GM21576 (cell line): ENCODE measurements at regions not wholly inside any gene's neighbourhood (a gene's known extent, or its start where the extent isn't known, plus 50 kb on each side); places are given as distances from the start of the nearest gene placed in this dataset.
"Not testable (repeated sequence)": the region's sequence is repeated elsewhere in the genome, so short reads cannot be mapped to it uniquely, and the experiment has no call there.

Experiments
- ATAC-seq: cut with Tn5 transposase; IDR thresholded peaks from one replicate; pipeline ENCODE4 v1.9.1; 2021; ENCODE audit warnings: mild to moderate bottlenecking, moderate library complexity; ENCODE audit not compliant: unreplicated experiment

DNA sequence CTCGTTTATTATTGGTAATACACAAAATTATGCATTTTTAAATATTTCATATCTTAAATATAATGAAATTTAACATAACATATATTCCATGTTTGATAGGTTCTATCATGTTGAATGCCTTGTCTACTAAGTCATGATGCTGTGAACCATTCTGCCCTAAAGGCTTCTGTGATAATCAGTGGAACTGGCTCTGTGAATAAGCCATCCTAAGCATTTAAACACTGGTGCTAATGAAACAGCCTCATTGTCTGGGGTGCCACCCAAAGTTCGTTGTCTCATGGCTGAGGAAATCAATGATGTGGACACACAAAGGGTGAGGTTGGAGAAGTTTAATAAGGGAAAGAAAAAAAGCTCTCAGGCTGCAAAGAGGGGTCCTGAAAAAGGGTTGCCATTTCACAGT, 264.7 kb upstream of the ZRANB2 start:
- no peak for ATAC-seq

DNA sequence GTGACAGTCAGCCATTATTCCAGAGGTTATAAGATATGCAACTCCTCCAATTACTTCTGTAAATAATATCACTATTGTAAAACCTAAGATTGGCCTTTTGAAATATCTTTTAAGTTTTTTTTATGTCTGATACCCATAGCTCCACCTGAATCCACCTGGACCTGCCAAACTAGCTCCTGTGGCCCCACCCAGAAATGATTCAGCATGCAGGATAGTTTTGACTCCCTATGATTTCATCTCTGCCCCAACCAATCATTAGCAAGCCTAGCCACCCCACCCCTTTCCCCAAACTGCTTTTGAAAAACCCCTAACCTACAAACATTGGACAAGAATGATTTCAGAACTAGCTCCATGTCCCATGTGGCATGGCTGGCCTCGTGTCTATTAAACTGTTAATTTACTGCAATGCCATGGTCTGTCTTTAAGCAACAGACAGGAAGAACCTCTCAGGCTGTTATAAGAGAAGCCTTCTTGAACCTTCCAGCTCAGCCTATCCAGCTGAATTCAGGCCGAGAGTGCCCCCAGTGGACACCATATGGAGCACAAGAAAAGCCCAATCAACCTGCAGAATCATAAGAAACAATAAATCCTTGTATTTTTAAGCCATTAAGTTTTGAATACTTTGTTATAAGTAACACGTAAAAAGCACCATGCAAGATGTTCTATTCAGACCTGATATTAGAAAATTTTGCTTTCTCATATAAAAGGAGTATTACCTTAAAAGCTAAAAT, 263.0 kb upstream of the ZRANB2 start:
- no peak for ATAC-seq

DNA sequence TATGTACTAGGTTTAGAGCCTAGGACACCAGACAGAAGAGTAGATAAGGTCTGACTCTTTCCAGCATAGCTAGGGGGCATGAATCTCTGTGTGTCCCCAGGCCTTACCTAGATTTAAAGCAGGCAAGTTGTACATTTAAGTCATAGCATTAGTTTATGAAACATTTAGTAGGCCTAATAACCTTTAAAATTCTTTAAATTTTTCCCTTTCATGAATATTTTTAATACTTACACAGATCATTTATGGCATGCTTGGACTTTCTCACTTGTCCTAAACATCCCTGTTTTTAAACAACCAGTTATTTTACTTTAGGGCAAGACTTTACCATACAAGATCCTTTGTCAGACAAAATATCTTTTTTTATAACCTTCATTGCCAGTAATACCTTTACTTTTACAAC, 258.4 kb upstream of the ZRANB2 start:
- no peak for ATAC-seq

DNA sequence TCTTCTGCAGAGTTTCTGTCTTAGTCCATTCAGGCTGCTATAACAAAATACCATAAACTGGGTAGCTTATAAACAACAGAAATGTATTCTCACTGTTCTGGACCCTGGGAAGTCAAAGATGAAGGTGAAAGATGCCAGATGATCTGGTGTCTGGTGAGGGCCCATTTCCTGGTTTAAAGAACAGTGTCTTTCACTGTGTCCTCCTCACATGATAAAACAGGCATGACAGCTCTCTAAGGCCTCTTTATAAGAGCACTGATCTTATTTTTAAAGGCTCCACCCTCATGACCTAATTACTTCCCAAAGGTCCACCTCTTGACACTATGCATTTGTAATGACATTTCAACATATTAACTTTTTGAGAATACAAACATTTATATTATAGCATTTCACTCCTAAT, 250.2 kb upstream of the ZRANB2 start:
- no peak for ATAC-seq

DNA sequence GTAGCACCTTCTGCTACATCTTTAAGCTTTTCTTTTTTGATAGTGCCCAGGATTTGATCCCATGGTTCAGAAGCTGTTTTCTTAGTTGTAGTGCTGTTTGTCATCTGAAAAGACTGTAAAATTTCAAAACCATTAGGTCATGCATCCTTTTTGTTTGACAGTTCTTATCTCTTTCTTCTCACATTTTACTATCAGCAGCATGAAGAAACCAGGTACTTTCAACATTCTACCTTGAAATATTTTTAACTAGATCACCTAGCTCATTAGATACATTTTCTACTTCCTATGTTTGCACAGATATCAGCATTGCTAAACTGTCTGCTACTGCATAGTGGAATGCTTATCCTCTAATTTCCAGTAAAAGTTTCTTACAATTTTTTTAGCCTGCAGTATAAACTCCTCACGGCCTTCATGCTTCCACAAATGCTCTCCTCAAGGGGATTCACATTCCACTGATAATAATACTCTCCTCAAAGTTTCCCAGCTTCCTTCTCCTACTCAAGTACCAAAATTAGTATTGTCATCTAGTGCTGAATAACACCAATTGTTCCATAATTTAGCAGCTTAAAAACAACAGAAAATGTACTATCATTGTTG, 243.9 kb upstream of the ZRANB2 start:
- no peak for ATAC-seq

DNA sequence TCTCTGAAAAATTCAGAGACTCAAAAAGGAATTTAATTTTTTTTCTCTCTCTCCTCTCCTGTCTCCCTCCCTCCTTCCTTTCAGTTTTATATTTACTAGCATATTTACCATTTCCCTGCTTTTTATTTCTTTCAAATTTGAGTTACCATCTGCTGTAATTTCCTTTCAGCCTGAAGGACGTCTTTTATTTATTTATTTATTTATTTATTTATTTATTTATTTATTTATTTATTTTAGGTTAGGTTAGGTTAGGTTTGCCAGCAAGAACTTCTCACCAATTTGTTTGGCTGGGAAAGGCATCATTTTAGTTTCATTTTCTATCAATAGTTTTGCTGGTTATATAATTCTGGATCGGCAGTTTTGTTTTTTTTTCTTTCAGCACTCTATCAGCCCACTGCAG, 231.7 kb upstream of the ZRANB2 start:
- no peak for ATAC-seq

DNA sequence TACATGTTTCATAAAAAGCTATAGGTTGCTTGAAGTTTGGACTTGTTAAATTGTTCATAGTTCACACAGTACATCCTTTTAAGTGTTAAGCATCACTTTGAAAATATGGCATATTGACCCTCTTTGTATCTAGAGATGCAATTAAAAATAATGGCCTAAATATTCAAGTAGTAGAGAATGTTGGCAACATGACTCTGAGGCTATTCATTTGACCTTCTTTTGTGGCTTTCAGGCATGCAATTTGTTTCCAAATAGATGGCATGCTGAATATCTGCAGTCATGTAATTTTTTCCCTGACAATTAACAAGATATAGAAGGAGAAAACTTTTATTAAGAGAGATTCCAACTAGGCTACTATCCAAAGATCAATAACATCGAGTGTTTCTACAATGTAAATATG, 230.5 kb upstream of the ZRANB2 start:
- no peak for ATAC-seq

DNA sequence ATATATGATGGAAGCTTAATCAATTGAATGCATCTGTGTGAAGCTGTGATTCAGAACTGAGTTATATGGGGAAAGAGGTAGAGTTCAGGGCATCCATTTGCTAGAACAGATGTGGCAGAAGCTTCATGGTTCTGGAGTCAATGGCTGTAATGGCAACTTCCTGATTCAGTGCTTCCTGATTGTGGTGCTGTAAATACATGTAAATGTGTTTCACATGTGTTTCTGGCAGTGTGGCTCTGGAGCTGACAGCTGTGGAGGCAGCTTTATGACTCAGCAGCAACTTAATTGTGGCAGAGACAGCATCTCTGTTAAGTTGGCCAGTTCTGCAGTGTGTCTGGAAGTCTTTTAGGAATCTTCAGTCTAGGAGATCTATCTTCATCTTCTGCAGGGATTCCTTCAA, 226.6 kb upstream of the ZRANB2 start:
- peak; percentile 75 for ATAC-seq

DNA sequence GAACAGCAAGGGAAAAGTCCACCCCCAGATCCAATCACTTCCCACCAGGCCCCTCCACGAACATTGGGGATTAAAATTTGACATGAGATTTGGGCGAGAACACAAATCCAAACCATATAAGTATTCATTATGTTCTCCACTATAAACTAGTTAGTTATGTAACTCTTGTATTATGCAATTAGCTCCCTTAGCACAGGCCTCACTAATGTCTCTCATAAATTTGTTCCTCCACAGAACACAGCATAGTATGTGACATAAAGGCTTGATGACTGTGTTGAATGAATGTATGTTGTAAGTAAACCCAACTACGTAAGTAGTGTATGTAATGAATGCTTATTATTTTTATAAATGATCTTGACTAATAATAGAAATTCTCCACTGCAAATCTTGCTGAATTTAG, 223.3 kb upstream of the ZRANB2 start:
- no peak for ATAC-seq

DNA sequence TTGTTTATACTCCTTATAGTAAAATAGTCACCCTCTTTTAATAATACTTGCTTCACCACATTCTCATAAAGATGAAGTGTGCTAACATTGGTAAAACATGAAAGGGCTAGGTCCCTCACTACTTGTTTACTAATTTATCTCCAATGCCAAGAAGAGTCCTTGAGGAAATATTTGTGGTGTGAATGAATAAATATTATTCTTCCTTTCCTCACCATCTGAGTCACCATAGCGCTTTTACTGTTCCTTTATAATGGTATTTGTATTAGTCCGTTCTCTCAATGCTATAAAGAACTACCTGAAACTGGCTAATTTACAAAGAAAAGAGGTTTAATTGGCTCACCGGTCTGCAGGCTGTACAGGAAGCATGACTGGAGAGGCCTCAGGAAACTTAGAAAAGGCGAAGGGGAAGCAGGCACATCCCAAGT, 222.8 kb upstream of the ZRANB2 start:
- ATAC-seq = no peak

DNA sequence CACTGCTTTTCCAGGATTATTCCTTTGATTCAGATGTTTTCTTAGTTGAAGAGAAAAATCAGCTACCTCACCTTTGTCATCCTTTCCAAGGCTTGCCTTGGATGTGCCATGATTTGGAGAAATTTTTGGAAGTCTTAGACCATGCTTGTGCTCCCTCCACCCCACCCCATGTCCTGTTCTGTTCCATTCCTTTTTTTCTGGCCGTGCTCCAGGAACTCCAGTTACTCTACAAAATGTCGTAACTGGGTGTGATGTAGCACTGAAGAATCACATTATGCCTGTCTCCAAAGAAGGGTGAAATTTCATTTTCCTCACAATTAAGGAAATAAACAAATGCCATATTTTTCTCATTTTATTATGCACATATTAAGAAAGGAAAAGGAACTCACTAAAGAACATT, 217.8 kb upstream of the ZRANB2 start:
- ATAC-seq = no peak

DNA sequence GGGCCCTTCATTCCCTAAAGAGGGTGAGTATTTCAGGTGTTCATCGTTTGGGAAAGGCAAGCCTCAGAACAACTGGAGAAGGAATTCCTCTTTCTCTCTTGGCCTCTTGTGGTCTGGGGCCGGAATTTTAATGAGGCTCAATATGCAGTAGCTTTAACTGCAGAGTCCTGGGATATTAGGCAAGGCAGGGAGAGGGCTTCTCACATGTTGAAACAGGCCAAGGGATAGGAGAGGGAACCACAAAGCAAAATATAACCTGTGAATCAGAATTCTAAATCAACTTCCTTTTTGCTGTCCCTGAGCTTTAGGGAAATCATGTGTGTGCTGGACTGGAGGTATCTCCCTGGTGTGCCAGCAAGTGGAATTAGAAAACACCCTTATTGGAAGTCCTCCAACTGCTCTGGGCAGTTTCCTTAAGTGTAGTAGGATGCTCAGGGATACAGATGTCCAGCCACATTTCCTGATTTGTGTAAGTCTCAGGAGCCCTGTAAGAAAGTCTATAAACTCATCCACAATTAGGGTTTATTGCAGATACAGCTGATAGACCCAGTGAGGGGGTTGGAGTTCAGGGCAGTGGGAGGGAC, 215.8 kb upstream of the ZRANB2 start:
- no peak for ATAC-seq

DNA sequence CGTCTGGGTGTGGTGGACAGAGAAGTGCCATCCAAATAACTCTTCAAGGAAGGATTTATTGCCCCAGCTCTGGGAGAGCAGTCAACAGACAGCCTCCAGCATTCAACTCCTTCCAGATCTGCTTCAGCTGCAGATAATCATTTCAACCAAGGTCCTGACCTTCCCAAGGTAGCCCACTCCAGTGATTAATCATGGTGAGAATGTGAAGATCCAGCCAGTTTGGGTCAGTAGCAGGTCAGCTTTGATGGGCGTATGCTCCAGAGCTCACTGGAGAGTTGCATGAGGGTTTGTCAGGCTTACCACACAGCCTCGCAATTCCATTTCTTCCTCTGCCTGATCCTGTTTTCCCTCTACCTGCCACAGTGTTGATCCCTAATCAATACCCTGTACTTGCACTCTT, 214.5 kb upstream of the ZRANB2 start:
- no peak for ATAC-seq

DNA sequence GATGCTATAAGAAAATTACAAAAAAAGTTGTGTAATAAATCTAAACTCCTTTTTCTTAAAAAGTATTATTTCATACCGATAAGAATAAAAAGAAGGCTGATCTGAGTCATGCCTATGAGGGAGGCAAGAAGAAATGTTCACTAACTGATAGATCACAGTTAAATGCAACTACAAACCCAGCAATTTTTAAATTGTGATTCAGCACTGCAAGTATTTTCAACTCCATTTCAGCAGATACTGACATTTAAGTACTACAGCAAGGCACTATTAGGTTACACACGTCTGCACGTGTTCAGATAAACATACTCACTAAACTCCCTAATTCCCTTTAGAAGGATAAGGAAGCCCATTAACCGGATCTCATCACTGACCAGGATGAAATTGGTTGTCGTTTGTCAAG, 213.3 kb upstream of the ZRANB2 start:
- ATAC-seq = no peak

DNA sequence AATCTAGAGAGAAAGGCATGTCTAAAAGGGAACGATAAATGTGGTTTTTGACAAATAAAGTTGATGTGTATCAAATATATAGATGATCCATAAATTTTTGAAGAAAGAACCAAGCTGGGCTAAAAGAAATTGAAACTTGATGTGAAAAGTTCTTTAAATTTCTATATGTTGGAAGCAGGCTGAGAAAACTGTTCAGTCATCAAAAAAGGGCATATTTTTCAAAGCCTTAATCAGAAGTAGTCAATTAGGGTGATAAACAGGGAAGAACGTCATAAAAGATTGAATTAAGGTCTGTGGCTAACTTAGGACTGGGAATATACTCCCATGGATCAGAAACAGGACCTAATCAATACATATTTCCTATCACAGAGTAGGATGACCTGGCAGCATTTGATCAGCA, 211.4 kb upstream of the ZRANB2 start:
- ATAC-seq = no peak

DNA sequence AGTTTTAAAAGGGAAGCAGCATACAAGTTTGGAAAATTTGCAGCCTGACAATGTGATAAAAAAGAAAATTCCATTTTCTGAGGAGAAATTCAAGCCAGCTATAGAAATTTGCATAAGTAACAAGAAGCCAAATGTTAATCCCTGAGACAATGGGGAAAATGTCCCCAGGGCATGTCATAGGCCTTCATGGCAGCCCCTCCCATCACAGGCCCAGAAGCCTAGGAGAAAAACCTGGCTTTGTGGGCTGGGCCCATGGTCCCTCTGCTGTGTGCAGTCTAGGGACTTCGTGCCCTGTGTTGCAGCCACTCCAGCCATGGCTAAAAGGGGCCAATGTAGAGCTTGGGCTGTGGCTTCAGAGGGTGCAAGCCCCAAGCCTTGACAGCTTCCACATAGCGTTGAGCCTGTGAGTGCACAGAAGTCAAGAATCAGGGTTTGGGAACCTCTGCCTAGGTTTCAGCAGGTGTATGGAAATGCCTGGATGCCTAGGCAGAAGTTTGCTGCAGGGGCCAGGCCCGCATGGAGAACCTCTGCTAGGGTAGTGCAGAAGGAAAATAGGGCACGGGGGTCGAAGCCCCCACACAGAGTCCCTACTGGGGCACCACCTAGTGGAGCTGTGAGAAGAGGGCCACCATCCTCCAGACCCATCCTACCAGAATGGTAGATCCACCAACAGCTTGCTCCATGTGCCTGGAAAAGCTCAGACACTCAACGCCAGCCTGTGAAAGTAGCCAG, 209.8 kb upstream of the ZRANB2 start:
- ATAC-seq = not testable (repeated sequence)

DNA sequence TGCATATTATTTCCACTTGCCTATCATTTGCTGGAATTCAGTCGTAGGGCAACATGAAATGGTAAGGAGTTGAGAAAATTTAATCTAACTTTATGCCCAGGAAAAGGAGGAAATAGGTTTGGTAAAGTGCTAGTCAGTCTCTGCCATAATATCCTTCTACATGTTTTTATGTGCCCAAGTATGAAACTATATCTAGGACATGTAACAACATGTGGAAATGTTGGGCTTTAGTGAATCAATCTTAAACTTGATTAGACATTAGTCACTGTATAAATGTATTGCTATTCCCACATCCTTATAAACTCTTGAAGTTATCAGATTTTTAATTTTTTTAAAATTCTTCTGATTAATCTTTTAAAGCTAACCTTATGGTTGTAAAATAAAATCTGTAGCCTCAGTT, 204.7 kb upstream of the ZRANB2 start:
- no peak for ATAC-seq

DNA sequence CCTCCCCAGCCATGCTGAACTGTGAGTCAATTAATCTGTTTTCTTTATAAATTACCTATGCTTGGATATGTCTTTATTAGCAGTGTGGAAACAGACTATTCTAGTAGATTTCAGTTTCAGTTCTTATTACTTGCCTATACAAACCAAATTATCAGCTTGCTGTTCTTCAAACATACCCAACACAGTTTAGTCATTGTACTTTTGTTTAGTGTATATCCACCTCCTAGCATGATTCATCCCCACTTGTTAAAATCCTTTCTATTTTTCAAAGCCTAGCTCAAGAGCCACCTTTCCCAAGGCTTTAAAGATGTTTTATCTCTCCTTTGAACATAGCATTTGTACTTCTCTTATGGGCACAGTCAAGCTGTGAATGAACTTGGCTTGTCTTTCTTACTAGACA, 195.6 kb upstream of the ZRANB2 start:
- ATAC-seq = no peak

DNA sequence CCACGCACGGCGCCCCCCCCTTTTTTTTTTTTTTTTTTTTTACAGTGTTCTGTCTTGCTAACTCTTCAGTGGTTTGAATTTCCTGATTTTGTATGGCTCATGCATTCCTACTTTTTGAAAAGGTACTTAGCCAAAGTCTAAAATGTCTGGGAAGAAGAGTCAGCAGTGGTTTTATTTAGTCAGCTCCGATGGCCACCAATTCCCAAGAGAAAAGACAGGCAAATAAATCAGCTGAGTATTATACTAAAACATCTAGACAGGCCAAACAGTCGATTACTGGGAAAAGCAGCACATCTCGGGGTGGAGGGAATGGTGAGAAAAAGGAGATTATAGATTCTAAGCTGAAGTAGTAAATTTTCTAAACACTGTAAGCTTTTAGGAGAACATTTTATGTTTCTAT, 192.5 kb upstream of the ZRANB2 start:
- no peak for ATAC-seq

DNA sequence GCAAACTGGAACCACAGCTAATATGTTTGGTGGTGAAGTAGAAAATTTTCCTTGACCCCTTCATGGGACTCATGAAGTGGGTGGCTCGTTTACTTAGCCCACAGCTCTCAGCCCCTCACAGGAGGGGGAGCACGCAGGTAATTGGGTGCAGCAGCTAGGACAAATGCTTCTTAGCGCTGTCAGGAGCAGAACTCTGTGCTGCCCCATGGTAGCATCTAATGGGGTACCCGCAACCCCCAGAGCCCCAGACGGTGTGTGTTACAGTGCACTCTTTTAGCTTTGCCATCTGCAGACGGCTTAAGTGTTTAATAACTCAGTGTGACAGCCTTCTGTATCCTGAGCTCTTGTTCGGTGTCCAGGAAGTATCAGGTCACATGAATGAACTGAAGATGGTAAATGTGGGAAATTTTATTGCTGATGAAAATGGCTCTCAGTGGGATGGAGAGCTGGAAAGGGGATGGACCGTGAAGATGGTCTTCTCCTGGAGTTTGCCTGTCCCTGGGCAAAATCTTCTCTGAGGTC, 189.6 kb upstream of the ZRANB2 start:
- ATAC-seq = no peak

DNA sequence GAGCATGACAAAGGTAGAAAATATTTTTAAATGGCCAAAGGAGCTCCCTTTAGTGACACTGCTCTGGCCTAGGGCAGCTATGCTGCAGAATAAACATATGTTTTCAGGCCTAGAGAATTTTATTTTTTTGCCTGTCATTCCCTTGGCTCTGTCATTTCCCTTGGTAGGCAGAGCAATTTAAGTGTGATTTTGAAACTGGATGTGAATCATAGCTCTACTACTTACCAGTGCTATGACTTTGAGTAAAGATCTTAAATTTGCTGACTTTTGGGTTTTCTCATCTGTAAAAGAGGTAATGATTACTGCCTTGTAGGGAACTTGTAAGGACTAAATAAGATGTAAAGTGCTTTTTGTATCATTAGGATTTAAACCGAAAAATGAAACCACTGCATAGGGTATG, 189.0 kb upstream of the ZRANB2 start:
- ATAC-seq = no peak

DNA sequence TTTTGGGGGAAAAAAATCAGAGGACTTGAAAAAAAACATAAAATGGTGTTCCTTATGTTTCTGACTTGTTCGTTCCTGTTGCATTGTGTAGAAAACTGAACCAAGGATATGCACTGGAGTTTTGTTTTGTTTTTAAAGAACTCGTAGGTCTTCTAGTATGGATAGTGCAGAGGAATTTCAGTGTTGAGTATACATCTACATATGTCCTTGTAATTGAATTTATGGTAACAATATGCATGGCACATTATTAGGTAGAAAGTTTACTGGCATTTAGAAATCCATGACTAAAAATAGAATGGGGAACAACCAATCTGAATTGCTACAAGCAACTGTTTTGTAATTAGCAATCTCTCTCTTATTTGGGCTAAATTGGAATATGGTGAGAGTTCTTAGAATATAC, 188.3 kb upstream of the ZRANB2 start:
- ATAC-seq = no peak
